HepG2 (cell line): ENCODE measurements at regions not wholly inside any gene's neighbourhood (a gene's known extent, or its start where the extent isn't known, plus 50 kb on each side); places are given as distances from the start of the nearest gene placed in this dataset.

Source experiments
- DPF2 ChIP-seq: sonication (generic); formaldehyde crosslinking; IDR thresholded peaks from 2 replicates; pipeline ENCODE4 v1.4.0; 2020; ENCODE audit warnings: mild to moderate bottlenecking, low read depth, missing genetic modification reagents, borderline replicate concordance
- HDAC1 ChIP-seq: sonication (generic); formaldehyde crosslinking; IDR thresholded peaks from 2 replicates; pipeline ENCODE4 v1.5.1; 2020; ENCODE audit warnings: mild to moderate bottlenecking, missing genetic modification reagents
- MIER2 ChIP-seq: IDR thresholded peaks from 2 replicates; pipeline ENCODE4 v1.6.1; 2016; ENCODE audit warnings: missing biosample characterization, missing genetic modification reagents
- NFE2L1 ChIP-seq: sonication (generic); formaldehyde crosslinking; IDR thresholded peaks from 2 replicates; pipeline ENCODE4 v1.4.0; 2020; ENCODE audit warnings: missing genetic modification reagents, mild to moderate bottlenecking, borderline replicate concordance
- POLR2A ChIP-seq, 2 experiments: IDR thresholded peaks; 2 replicates each; pipeline ENCODE4 v1.6.1; 2011; ENCODE audit warnings: low read depth in 2 of 2, low read length in 2 of 2, mild to moderate bottlenecking in 1 of 2, moderate library complexity in 1 of 2; ENCODE audit not compliant: insufficient read depth in 1 of 2
- SMARCC2 ChIP-seq: fragments of 450-650 bp; IDR thresholded peaks from 2 replicates; pipeline ENCODE4 v1.6.1; 2017; ENCODE audit warnings: antibody characterized with exemption, mild to moderate bottlenecking
- ZNF501 ChIP-seq: sonication (generic); formaldehyde crosslinking; IDR thresholded peaks from 2 replicates; pipeline ENCODE4 v1.5.1; 2020; ENCODE audit warnings: mild to moderate bottlenecking, moderate library complexity, missing genetic modification reagents
- TF ChIP-seq, protein P1 (sequence below): sonication (generic); formaldehyde crosslinking; IDR thresholded peaks from 2 replicates; pipeline ENCODE4 v1.5.0; 2020; ENCODE audit warnings: mild to moderate bottlenecking, missing genetic modification reagents, moderate library complexity
- TF ChIP-seq, protein P2 (sequence below): sonication (generic); formaldehyde crosslinking; conservative IDR thresholded peaks from 2 replicates; pipeline ENCODE4 v1.4.0; 2020; ENCODE audit warnings: missing genetic modification reagents

DNA sequence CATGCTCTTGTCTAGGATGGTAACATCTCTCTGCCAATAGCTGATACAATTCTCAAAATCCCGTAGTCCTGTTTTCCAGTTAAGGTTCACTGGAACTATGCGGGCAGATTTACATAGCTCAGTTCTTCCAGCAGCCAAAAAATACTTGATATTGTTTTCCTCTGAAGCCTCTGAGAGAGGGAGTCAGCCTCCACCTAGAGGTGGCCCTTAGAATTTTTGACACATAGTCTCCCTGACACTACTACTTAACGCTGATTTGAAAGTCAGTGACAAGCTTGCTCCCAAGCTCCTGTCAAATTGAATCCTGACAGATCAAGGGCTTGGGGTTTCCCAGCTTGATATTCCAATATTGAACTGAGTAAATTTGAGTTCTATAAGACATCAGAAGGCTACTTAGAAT, 1780.1 kb downstream of the TP53TG3F start:
- TF ChIP-seq ZNF501 (CRISPR knock-in tag) (no peak), POLR2A (IDR thresholded peaks at IDR 0.05; ENCODE audit: insufficient read depth in 1 of 2, low read depth in 2 of 2, low read length in 2 of 2) (no peak), SMARCC2 (no peak), HDAC1 (no peak), DPF2 (CRISPR knock-in tag) (no peak), NFE2L1 (CRISPR knock-in tag) (no peak), MIER2 (CRISPR knock-in tag) (no peak)
- TF ChIP-seq, protein P1, sequence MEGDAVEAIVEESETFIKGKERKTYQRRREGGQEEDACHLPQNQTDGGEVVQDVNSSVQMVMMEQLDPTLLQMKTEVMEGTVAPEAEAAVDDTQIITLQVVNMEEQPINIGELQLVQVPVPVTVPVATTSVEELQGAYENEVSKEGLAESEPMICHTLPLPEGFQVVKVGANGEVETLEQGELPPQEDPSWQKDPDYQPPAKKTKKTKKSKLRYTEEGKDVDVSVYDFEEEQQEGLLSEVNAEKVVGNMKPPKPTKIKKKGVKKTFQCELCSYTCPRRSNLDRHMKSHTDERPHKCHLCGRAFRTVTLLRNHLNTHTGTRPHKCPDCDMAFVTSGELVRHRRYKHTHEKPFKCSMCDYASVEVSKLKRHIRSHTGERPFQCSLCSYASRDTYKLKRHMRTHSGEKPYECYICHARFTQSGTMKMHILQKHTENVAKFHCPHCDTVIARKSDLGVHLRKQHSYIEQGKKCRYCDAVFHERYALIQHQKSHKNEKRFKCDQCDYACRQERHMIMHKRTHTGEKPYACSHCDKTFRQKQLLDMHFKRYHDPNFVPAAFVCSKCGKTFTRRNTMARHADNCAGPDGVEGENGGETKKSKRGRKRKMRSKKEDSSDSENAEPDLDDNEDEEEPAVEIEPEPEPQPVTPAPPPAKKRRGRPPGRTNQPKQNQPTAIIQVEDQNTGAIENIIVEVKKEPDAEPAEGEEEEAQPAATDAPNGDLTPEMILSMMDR (CRISPR knock-in tag), result no peak
- TF ChIP-seq, protein P2, sequence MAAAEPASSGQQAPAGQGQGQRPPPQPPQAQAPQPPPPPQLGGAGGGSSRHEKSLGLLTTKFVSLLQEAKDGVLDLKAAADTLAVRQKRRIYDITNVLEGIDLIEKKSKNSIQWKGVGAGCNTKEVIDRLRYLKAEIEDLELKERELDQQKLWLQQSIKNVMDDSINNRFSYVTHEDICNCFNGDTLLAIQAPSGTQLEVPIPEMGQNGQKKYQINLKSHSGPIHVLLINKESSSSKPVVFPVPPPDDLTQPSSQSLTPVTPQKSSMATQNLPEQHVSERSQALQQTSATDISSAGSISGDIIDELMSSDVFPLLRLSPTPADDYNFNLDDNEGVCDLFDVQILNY (CRISPR knock-in tag), result no peak
